ENCODE measurements at regions not wholly inside any gene's neighbourhood (a gene's known extent, or its start where the extent isn't known, plus 50 kb on each side); places are given as distances from the start of the nearest gene placed in this dataset.

DNA sequence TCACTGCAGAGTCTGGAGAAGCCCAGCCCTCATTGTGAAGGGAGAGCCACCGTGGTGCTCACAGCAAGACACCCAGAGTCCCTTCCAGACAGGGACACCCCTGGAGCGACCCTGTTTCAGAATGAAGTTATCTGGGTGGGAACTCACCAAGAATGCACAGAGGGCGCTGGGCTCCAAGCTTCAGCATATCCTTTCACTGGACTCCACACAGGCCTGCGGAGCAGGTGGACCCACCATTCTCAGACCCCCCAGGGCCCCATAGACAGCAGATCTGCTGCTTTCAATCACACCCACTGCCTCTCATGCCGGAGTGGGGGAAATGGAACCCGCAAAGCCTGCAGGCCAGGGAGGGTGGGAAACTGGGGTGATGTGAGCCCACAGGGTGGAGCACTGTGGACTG lies 87.8 kb downstream of the RRM2 start:
- H4K20me1 ChIP-seq (replicated peaks; ENCODE audit: insufficient read depth), result no peaks in the 10 kb centered on the region; the same call in 1 of the 2 replicates
- H3K9me2 ChIP-seq (ENCODE audit: insufficient read depth), result no peaks in the 10 kb centered on the region
- Mint-ChIP-seq H3K27ac (no peak overlapping the region), H3K4me3 (no peak overlapping the region), H3K4me1 (peaks cover 15% of the 10 kb centered on the region), H3K9me3 (no peaks in the 10 kb centered on the region; the same call in 2 of the 3 replicates), H3K27me3 (ENCODE audit: insufficient read depth, low read depth, poor library complexity) (peaks cover 11% of the 10 kb centered on the region), H3K36me3 (ENCODE audit: low read depth) (peaks cover 1% of the 10 kb centered on the region; the same call in 1 of the 3 replicates)
- no peak overlapping the region for H2AFZ ChIP-seq
- H3K36me3 ChIP-seq (ENCODE audit: insufficient read depth), result no peaks in the 10 kb centered on the region
- no peak for TF ChIP-seq NANOG (IDR thresholded peaks at IDR 0.05; ENCODE audit: borderline replicate concordance)
- TF ChIP-seq CREB1 (CRISPR knock-in tag; IDR thresholded peaks at IDR 0.05; ENCODE audit: low read depth), result no peak
- no peak for TF ChIP-seq STAT1 (IDR thresholded peaks at IDR 0.05; ENCODE audit: unreplicated experiment)
- no peak for TF ChIP-seq ZNF114 (CRISPR knock-in tag; IDR thresholded peaks at IDR 0.05)
- no peak for TF ChIP-seq POLR2AphosphoS5 (IDR thresholded peaks at IDR 0.05; ENCODE audit: low read depth)
- TF ChIP-seq, protein P1, sequence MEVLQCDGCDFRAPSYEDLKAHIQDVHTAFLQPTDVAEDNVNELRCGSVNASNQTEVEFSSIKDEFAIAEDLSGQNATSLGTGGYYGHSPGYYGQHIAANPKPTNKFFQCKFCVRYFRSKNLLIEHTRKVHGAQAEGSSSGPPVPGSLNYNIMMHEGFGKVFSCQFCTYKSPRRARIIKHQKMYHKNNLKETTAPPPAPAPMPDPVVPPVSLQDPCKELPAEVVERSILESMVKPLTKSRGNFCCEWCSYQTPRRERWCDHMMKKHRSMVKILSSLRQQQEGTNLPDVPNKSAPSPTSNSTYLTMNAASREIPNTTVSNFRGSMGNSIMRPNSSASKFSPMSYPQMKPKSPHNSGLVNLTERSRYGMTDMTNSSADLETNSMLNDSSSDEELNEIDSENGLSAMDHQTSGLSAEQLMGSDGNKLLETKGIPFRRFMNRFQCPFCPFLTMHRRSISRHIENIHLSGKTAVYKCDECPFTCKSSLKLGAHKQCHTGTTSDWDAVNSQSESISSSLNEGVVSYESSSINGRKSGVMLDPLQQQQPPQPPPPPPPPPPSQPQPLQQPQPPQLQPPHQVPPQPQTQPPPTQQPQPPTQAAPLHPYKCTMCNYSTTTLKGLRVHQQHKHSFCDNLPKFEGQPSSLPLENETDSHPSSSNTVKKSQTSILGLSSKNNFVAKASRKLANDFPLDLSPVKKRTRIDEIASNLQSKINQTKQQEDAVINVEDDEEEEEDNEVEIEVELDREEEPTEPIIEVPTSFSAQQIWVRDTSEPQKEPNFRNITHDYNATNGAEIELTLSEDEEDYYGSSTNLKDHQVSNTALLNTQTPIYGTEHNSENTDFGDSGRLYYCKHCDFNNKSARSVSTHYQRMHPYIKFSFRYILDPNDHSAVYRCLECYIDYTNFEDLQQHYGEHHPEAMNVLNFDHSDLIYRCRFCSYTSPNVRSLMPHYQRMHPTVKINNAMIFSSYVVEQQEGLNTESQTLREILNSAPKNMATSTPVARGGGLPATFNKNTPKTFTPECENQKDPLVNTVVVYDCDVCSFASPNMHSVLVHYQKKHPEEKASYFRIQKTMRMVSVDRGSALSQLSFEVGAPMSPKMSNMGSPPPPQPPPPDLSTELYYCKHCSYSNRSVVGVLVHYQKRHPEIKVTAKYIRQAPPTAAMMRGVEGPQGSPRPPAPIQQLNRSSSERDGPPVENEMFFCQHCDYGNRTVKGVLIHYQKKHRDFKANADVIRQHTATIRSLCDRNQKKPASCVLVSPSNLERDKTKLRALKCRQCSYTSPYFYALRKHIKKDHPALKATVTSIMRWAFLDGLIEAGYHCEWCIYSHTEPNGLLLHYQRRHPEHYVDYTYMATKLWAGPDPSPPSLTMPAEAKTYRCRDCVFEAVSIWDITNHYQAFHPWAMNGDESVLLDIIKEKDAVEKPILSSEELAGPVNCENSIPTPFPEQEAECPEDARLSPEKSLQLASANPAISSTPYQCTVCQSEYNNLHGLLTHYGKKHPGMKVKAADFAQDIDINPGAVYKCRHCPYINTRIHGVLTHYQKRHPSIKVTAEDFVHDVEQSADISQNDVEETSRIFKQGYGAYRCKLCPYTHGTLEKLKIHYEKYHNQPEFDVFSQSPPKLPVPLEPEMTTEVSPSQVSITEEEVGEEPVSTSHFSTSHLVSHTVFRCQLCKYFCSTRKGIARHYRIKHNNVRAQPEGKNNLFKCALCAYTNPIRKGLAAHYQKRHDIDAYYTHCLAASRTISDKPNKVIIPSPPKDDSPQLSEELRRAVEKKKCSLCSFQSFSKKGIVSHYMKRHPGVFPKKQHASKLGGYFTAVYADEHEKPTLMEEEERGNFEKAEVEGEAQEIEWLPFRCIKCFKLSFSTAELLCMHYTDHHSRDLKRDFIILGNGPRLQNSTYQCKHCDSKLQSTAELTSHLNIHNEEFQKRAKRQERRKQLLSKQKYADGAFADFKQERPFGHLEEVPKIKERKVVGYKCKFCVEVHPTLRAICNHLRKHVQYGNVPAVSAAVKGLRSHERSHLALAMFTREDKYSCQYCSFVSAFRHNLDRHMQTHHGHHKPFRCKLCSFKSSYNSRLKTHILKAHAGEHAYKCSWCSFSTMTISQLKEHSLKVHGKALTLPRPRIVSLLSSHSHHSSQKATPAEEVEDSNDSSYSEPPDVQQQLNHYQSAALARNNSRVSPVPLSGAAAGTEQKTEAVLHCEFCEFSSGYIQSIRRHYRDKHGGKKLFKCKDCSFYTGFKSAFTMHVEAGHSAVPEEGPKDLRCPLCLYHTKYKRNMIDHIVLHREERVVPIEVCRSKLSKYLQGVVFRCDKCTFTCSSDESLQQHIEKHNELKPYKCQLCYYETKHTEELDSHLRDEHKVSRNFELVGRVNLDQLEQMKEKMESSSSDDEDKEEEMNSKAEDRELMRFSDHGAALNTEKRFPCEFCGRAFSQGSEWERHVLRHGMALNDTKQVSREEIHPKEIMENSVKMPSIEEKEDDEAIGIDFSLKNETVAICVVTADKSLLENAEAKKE (CRISPR knock-in tag; IDR thresholded peaks at IDR 0.05), result no peak
- TF ChIP-seq JUNB (IDR thresholded peaks at IDR 0.05; ENCODE audit: unreplicated experiment), result no peak
- no peak for TF ChIP-seq EZH2 (IDR thresholded peaks at IDR 0.05; ENCODE audit: low read depth, unreplicated experiment)
- TF ChIP-seq, protein P2, sequence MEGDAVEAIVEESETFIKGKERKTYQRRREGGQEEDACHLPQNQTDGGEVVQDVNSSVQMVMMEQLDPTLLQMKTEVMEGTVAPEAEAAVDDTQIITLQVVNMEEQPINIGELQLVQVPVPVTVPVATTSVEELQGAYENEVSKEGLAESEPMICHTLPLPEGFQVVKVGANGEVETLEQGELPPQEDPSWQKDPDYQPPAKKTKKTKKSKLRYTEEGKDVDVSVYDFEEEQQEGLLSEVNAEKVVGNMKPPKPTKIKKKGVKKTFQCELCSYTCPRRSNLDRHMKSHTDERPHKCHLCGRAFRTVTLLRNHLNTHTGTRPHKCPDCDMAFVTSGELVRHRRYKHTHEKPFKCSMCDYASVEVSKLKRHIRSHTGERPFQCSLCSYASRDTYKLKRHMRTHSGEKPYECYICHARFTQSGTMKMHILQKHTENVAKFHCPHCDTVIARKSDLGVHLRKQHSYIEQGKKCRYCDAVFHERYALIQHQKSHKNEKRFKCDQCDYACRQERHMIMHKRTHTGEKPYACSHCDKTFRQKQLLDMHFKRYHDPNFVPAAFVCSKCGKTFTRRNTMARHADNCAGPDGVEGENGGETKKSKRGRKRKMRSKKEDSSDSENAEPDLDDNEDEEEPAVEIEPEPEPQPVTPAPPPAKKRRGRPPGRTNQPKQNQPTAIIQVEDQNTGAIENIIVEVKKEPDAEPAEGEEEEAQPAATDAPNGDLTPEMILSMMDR (conservative IDR thresholded peaks at IDR 0.05; ENCODE audit: low read depth in 2 of 2), result no peak
- TF ChIP-seq, protein P3, sequence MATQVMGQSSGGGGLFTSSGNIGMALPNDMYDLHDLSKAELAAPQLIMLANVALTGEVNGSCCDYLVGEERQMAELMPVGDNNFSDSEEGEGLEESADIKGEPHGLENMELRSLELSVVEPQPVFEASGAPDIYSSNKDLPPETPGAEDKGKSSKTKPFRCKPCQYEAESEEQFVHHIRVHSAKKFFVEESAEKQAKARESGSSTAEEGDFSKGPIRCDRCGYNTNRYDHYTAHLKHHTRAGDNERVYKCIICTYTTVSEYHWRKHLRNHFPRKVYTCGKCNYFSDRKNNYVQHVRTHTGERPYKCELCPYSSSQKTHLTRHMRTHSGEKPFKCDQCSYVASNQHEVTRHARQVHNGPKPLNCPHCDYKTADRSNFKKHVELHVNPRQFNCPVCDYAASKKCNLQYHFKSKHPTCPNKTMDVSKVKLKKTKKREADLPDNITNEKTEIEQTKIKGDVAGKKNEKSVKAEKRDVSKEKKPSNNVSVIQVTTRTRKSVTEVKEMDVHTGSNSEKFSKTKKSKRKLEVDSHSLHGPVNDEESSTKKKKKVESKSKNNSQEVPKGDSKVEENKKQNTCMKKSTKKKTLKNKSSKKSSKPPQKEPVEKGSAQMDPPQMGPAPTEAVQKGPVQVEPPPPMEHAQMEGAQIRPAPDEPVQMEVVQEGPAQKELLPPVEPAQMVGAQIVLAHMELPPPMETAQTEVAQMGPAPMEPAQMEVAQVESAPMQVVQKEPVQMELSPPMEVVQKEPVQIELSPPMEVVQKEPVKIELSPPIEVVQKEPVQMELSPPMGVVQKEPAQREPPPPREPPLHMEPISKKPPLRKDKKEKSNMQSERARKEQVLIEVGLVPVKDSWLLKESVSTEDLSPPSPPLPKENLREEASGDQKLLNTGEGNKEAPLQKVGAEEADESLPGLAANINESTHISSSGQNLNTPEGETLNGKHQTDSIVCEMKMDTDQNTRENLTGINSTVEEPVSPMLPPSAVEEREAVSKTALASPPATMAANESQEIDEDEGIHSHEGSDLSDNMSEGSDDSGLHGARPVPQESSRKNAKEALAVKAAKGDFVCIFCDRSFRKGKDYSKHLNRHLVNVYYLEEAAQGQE (IDR thresholded peaks at IDR 0.05; ENCODE audit: unreplicated experiment), result no peak
- TF ChIP-seq, protein P4, sequence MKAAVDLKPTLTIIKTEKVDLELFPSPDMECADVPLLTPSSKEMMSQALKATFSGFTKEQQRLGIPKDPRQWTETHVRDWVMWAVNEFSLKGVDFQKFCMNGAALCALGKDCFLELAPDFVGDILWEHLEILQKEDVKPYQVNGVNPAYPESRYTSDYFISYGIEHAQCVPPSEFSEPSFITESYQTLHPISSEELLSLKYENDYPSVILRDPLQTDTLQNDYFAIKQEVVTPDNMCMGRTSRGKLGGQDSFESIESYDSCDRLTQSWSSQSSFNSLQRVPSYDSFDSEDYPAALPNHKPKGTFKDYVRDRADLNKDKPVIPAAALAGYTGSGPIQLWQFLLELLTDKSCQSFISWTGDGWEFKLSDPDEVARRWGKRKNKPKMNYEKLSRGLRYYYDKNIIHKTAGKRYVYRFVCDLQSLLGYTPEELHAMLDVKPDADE (IDR thresholded peaks at IDR 0.05), result no peak
- no peak for TF ChIP-seq EZH2phosphoT487 (IDR thresholded peaks at IDR 0.05; ENCODE audit: unreplicated experiment)
- TF ChIP-seq ZNF331 (CRISPR knock-in tag; IDR thresholded peaks at IDR 0.05; ENCODE audit: low read depth), result no peak
- H3K27ac ChIP-seq (ENCODE audit: low read depth), result no peak overlapping the region
- H3K79me2 ChIP-seq (replicated peaks; ENCODE audit: insufficient read depth), result no peaks in the 10 kb centered on the region
- no peaks in the 10 kb centered on the region for H3F3A ChIP-seq (replicated peaks; ENCODE audit: low read depth)
- H3K4me2 ChIP-seq, result no peak overlapping the region
- no peak for DNase-seq (ENCODE audit: low spot score)
- no peak overlapping the region for H3K4me3 ChIP-seq
- no peaks in the 10 kb centered on the region for H3K27me3 ChIP-seq (ENCODE audit: insufficient read depth)
- ATAC-seq, result no peak
- 0 out of 2 replicates have a peak, but pooled peaks cover 4% of the 10 kb centered on the region for H3K4me1 ChIP-seq (ENCODE audit: insufficient read depth)
